CD4-positive, alpha-beta T cell treated with Interleukin-4 for 4 hours (primary cell): ENCODE measurements at regions not wholly inside any gene's neighbourhood (a gene's known extent, or its start where the extent isn't known, plus 50 kb on each side); places are given as distances from the start of the nearest gene placed in this dataset.
"Not testable (repeated sequence)": the region's sequence is repeated elsewhere in the genome, so short reads cannot be mapped to it uniquely, and the experiment has no call there.

ENCODE experiments used
- DNase-seq: peaks from one replicate; pipeline ENCODE4 v3.0.0-alpha.2; 2020

GRCh38 chr3:59246719-59247401, 197.0 kb upstream of the CFAP20DC start:
- no peak for DNase-seq

GRCh38 chr3:59245859-59246501, 196.2 kb upstream of the CFAP20DC start:
- no peak for DNase-seq

- DNase-seq = no peak
Measured at GRCh38 chr3:59245300-59245858, 195.6 kb upstream of the CFAP20DC start.

GRCh38 chr3:59244343-59244742, 194.5 kb upstream of the CFAP20DC start:
- DNase-seq = no peak

- DNase-seq = no peak
Measured at GRCh38 chr3:59243476-59243875, 193.7 kb upstream of the CFAP20DC start.

GRCh38 chr3:59240666-59241255, 190.9 kb upstream of the CFAP20DC start:
- DNase-seq = no peak

GRCh38 chr3:59237121-59237520, 187.3 kb upstream of the CFAP20DC start:
- DNase-seq = no peak

- DNase-seq = peak; percentile 37
Measured at GRCh38 chr3:59235634-59236012, 185.8 kb upstream of the CFAP20DC start.

GRCh38 chr3:59234884-59235633, 185.2 kb upstream of the CFAP20DC start:
- DNase-seq = no peak

- not testable (repeated sequence) for DNase-seq
Measured at GRCh38 chr3:59230379-59230778, 180.6 kb upstream of the CFAP20DC start.

GRCh38 chr3:59213860-59214259, 164.0 kb upstream of the CFAP20DC start:
- DNase-seq = no peak

- DNase-seq = peak; percentile 51
Measured at GRCh38 chr3:59212128-59212779, 162.4 kb upstream of the CFAP20DC start.

- no peak for DNase-seq
Measured at GRCh38 chr3:59210260-59210659, 160.4 kb upstream of the CFAP20DC start.

- no peak for DNase-seq
Measured at GRCh38 chr3:59192473-59192872, 142.6 kb upstream of the CFAP20DC start.

GRCh38 chr3:59191651-59192050, 141.8 kb upstream of the CFAP20DC start:
- no peak for DNase-seq

GRCh38 chr3:59189939-59190338, 140.1 kb upstream of the CFAP20DC start:
- no peak for DNase-seq

GRCh38 chr3:59189526-59189925, 139.7 kb upstream of the CFAP20DC start:
- no peak for DNase-seq

- DNase-seq = no peak
Measured at GRCh38 chr3:59186725-59187124, 136.9 kb upstream of the CFAP20DC start.

- DNase-seq = no peak
Measured at GRCh38 chr3:59185591-59186369, 136.0 kb upstream of the CFAP20DC start.

- DNase-seq = no peak
Measured at GRCh38 chr3:59180006-59180405, 130.2 kb upstream of the CFAP20DC start.

- DNase-seq = no peak
Measured at GRCh38 chr3:59178698-59179097, 128.9 kb upstream of the CFAP20DC start.

- no peak for DNase-seq
Measured at GRCh38 chr3:59171491-59171890, 121.7 kb upstream of the CFAP20DC start.
